GM23248 (cell line): ENCODE measurements at regions not wholly inside any gene's neighbourhood (a gene's known extent, or its start where the extent isn't known, plus 50 kb on each side); places are given as distances from the start of the nearest gene placed in this dataset.

ENCODE experiments used
- EZH2 ChIP-seq: fragments of 200-600 bp; sonication (generic); IDR thresholded peaks from 2 replicates; pipeline ENCODE4 v1.6.1; 2018; ENCODE audit warnings: antibody characterized with exemption, mild to moderate bottlenecking; ENCODE audit not compliant: insufficient read depth, poor library complexity, severe bottlenecking
- EZH2phosphoT487 ChIP-seq: fragments of 200-600 bp; sonication (generic); IDR thresholded peaks from 2 replicates; pipeline ENCODE4 v1.6.1; 2018; ENCODE audit warnings: antibody characterized with exemption, moderate library complexity, mild to moderate bottlenecking, low read depth; ENCODE audit not compliant: insufficient read depth

- TF ChIP-seq EZH2 (no peak), EZH2phosphoT487 (no peak)
Measured at GRCh38 chr1:185517808-185518419, 200.9 kb upstream of the IVNS1ABP start.
